ENCODE measurements at regions not wholly inside any gene's neighbourhood (a gene's known extent, or its start where the extent isn't known, plus 50 kb on each side); places are given as distances from the start of the nearest gene placed in this dataset.

DNA sequence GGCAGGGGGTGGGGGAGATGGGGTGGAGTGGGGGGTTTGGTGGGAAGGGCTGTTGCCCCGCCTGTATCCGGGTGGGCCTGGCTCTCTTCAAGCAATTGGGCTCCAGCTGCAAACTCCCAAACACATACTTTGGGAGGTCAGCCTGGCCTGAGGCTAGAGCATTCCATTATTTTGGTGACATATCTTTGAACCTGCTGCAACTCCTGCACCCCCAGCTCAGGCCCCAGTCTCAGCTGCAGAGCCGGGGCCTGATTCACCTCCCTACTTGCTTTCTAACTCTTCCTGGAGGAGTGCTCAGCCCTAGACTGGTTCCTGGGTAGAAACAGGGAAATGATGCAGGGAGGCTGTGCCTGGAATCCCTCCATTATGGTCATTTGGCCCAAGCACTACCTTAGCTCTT is 140.8 kb upstream of the PRR23C start:
- Histone ChIP-seq H3K36me3 (ENCODE audit: control insufficient read depth in 2 of 2, insufficient read depth in 2 of 2, low read length in 1 of 2) (no peaks in the 10 kb centered on the region), H2AFZ (ENCODE audit: control insufficient read depth, low read depth, low read length) (no peak overlapping the region), H3K27ac (ENCODE audit: control insufficient read depth, insufficient read depth) (no peak overlapping the region), H3K79me2 (ENCODE audit: control insufficient read depth, insufficient read depth, low read length) (no peaks in the 10 kb centered on the region), H3K9ac (ENCODE audit: control insufficient read depth, insufficient read depth, low read length) (no peak overlapping the region), H3K4me2 (ENCODE audit: control insufficient read depth, insufficient read depth) (no peak overlapping the region), H3K4me1 (ENCODE audit: control insufficient read depth, insufficient read depth, low read length) (no peaks in the 10 kb centered on the region), H4K20me1 (ENCODE audit: control insufficient read depth, insufficient read depth) (no peaks in the 10 kb centered on the region), H3K9me3 (replicated peaks; ENCODE audit: control insufficient read depth, insufficient read depth, low read length) (peaks cover 3% of the 10 kb centered on the region; the same call in 2 of the 3 replicates), H3K27me3 (replicated peaks in 1 of 2; ENCODE audit: control insufficient read depth in 2 of 2, insufficient read depth in 2 of 2, low read length in 1 of 2) (no peaks in the 10 kb centered on the region), H3K4me3 (no peak overlapping the region)
- WGBS (ENCODE audit: insufficient coverage, insufficient replicate concordance, low lambda C conversion rate, missing lambda C conversion rate), result 78% methylated on average over 3 of the region's 3 CpGs
- SMC1A ChIA-PET (ENCODE audit: uncharacterized antibody, unreplicated experiment), result no interaction called here
- CTCF ChIA-PET, result no interaction called here
- DNase-seq (ENCODE audit: low read depth, low spot score) (no peak), ATAC-seq (no peak), FAIRE-seq (no peak)
- POLR2A ChIA-PET, result no interaction called here
- intact Hi-C loops (cut with micrococcal nuclease; ENCODE audit: unreplicated experiment), result no loop called here
- no peak for TF ChIP-seq ASH2L (IDR thresholded peaks at IDR 0.05; ENCODE audit: borderline replicate concordance, low read depth)
- TF ChIP-seq RFX5 (IDR thresholded peaks at IDR 0.05; ENCODE audit: low read depth, low read length), result no peak
- no peak for TF ChIP-seq STAT1 (conservative IDR thresholded peaks at IDR 0.05)
- TF ChIP-seq, protein P1, sequence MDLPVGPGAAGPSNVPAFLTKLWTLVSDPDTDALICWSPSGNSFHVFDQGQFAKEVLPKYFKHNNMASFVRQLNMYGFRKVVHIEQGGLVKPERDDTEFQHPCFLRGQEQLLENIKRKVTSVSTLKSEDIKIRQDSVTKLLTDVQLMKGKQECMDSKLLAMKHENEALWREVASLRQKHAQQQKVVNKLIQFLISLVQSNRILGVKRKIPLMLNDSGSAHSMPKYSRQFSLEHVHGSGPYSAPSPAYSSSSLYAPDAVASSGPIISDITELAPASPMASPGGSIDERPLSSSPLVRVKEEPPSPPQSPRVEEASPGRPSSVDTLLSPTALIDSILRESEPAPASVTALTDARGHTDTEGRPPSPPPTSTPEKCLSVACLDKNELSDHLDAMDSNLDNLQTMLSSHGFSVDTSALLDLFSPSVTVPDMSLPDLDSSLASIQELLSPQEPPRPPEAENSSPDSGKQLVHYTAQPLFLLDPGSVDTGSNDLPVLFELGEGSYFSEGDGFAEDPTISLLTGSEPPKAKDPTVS (IDR thresholded peaks at IDR 0.05; ENCODE audit: low read depth, low read length), result no peak
- TF ChIP-seq ESRRA (IDR thresholded peaks at IDR 0.05; ENCODE audit: low read length), result no peak
- TF ChIP-seq EP300 (IDR thresholded peaks at IDR 0.05; ENCODE audit: borderline replicate concordance in 1 of 2, control insufficient read depth in 1 of 2, low read depth in 2 of 2, low read length in 2 of 2), result no peak
- TF ChIP-seq FOXM1 (IDR thresholded peaks at IDR 0.05; ENCODE audit: low read depth, low read length), result no peak
- no peak for TF ChIP-seq TCF12 (IDR thresholded peaks at IDR 0.05; ENCODE audit: low read depth, low read length)
- TF ChIP-seq, protein P2, sequence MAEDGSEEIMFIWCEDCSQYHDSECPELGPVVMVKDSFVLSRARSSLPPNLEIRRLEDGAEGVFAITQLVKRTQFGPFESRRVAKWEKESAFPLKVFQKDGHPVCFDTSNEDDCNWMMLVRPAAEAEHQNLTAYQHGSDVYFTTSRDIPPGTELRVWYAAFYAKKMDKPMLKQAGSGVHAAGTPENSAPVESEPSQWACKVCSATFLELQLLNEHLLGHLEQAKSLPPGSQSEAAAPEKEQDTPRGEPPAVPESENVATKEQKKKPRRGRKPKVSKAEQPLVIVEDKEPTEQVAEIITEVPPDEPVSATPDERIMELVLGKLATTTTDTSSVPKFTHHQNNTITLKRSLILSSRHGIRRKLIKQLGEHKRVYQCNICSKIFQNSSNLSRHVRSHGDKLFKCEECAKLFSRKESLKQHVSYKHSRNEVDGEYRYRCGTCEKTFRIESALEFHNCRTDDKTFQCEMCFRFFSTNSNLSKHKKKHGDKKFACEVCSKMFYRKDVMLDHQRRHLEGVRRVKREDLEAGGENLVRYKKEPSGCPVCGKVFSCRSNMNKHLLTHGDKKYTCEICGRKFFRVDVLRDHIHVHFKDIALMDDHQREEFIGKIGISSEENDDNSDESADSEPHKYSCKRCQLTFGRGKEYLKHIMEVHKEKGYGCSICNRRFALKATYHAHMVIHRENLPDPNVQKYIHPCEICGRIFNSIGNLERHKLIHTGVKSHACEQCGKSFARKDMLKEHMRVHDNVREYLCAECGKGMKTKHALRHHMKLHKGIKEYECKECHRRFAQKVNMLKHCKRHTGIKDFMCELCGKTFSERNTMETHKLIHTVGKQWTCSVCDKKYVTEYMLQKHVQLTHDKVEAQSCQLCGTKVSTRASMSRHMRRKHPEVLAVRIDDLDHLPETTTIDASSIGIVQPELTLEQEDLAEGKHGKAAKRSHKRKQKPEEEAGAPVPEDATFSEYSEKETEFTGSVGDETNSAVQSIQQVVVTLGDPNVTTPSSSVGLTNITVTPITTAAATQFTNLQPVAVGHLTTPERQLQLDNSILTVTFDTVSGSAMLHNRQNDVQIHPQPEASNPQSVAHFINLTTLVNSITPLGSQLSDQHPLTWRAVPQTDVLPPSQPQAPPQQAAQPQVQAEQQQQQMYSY (CRISPR knock-in tag; IDR thresholded peaks at IDR 0.05), result no peak
- no peak for TF ChIP-seq GABPA (IDR thresholded peaks at IDR 0.05; ENCODE audit: low read depth)
- TF ChIP-seq EGR1 (IDR thresholded peaks at IDR 0.05; ENCODE audit: borderline replicate concordance in 1 of 2, low read depth in 2 of 2, low read length in 2 of 2), result no peak
- TF ChIP-seq, protein P3, sequence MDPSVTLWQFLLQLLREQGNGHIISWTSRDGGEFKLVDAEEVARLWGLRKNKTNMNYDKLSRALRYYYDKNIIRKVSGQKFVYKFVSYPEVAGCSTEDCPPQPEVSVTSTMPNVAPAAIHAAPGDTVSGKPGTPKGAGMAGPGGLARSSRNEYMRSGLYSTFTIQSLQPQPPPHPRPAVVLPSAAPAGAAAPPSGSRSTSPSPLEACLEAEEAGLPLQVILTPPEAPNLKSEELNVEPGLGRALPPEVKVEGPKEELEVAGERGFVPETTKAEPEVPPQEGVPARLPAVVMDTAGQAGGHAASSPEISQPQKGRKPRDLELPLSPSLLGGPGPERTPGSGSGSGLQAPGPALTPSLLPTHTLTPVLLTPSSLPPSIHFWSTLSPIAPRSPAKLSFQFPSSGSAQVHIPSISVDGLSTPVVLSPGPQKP (IDR thresholded peaks at IDR 0.05; ENCODE audit: low read depth, low read length), result no peak
- TF ChIP-seq IKZF2 (IDR thresholded peaks at IDR 0.05), result no peak
- TF ChIP-seq ATF7 (IDR thresholded peaks at IDR 0.05; ENCODE audit: low read depth), result no peak
- TF ChIP-seq, protein P4, sequence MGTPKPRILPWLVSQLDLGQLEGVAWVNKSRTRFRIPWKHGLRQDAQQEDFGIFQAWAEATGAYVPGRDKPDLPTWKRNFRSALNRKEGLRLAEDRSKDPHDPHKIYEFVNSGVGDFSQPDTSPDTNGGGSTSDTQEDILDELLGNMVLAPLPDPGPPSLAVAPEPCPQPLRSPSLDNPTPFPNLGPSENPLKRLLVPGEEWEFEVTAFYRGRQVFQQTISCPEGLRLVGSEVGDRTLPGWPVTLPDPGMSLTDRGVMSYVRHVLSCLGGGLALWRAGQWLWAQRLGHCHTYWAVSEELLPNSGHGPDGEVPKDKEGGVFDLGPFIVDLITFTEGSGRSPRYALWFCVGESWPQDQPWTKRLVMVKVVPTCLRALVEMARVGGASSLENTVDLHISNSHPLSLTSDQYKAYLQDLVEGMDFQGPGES (IDR thresholded peaks at IDR 0.05), result no peak
- in situ Hi-C loops (cut with MboI), result no loop called here
- RAD21 ChIA-PET (ENCODE audit: unreplicated experiment), result no interaction called here
- no TSS peak for BruUV-seq (replicated peaks)

Data from GM12878 (cell line).